ENCODE measurements at regions not wholly inside any gene's neighbourhood (a gene's known extent, or its start where the extent isn't known, plus 50 kb on each side); places are given as distances from the start of the nearest gene placed in this dataset.

GRCh38 chr10:4338768-4339167 lies 487.2 kb upstream of the AKR1E2 start:
- no peak for DNase-seq (ENCODE audit: low read depth)

GRCh38 chr10:4337563-4337962 lies 488.4 kb upstream of the AKR1E2 start:
- DNase-seq (ENCODE audit: low read depth): no peak
- TF ChIP-seq CTCF (conservative IDR thresholded peaks at IDR 0.05; ENCODE audit: low read depth, low read length): no peak
- no peak overlapping the region for H3K4me3 ChIP-seq (ENCODE audit: low read depth, low read length)

More at GRCh38 chr10:4338768-4339167, 487.2 kb upstream of the AKR1E2 start:
- no peak overlapping the region for H3K4me3 ChIP-seq (ENCODE audit: low read depth, low read length)
- no peak for TF ChIP-seq CTCF (conservative IDR thresholded peaks at IDR 0.05; ENCODE audit: low read depth, low read length)

- no peak overlapping the region for H3K4me3 ChIP-seq (ENCODE audit: low read depth, low read length)
- no peak for DNase-seq (ENCODE audit: low read depth)
- TF ChIP-seq CTCF (conservative IDR thresholded peaks at IDR 0.05; ENCODE audit: low read depth, low read length): no peak
These were observed 491.1 kb upstream of the AKR1E2 start for GRCh38 chr10:4334871-4335270.

GRCh38 chr10:4334015-4334414 lies 492.0 kb upstream of the AKR1E2 start:
- no peak for DNase-seq (ENCODE audit: low read depth)
- no peak overlapping the region for H3K4me3 ChIP-seq (ENCODE audit: low read depth, low read length)
- TF ChIP-seq CTCF (conservative IDR thresholded peaks at IDR 0.05; ENCODE audit: low read depth, low read length): no peak

GRCh38 chr10:4333459-4333894 lies 492.5 kb upstream of the AKR1E2 start:
- no peak for DNase-seq (ENCODE audit: low read depth)
- TF ChIP-seq CTCF (conservative IDR thresholded peaks at IDR 0.05; ENCODE audit: low read depth, low read length): no peak
- H3K4me3 ChIP-seq (ENCODE audit: low read depth, low read length): no peak overlapping the region

GRCh38 chr10:4332764-4333458 lies 493.1 kb upstream of the AKR1E2 start:
- no peak for DNase-seq (ENCODE audit: low read depth)
- no peak for TF ChIP-seq CTCF (conservative IDR thresholded peaks at IDR 0.05; ENCODE audit: low read depth, low read length)
- H3K4me3 ChIP-seq (ENCODE audit: low read depth, low read length): no peak overlapping the region

GRCh38 chr10:4331150-4331549 lies 494.9 kb upstream of the AKR1E2 start:
- no peak for TF ChIP-seq CTCF (conservative IDR thresholded peaks at IDR 0.05; ENCODE audit: low read depth, low read length)
- DNase-seq (ENCODE audit: low read depth): no peak
- H3K4me3 ChIP-seq (ENCODE audit: low read depth, low read length): no peak overlapping the region
